PC-9 (cell line): ENCODE measurements at regions not wholly inside any gene's neighbourhood (a gene's known extent, or its start where the extent isn't known, plus 50 kb on each side); places are given as distances from the start of the nearest gene placed in this dataset.

Experiments
- BruUV-seq: library from RNA; stranded (reverse); fragments of 400-500 nt; replicated peaks from 2 replicates; lab custom pipeline; 2021; lab: Mats Ljungman, UMichigan
- CTCF ChIA-PET: fragments of 300-600 bp; sonication (Branson Sonifier 250); formaldehyde crosslinking; loops from one replicate; lab custom pipeline; 2022; ENCODE audit warnings: antibody characterized with exemption; lab: Charles Lee
- POLR2A ChIA-PET: fragments of 300-600 bp; sonication (Branson Sonifier 250); formaldehyde crosslinking; loops from one replicate; lab custom pipeline; 2022; ENCODE audit warnings: antibody characterized with exemption; ENCODE audit not compliant: unreplicated experiment; lab: Charles Lee
- DNase-seq, 2 experiments: peaks; one replicate each; pipeline versions ENCODE4 v3.0.0 to v3.0.0-alpha.2; 2015 to 2022; ENCODE audit warnings: mixed read lengths in 1 of 2
- H2AFZ ChIP-seq: fragments of 200-600 bp; sonication (generic); 2 replicates; pipeline ENCODE4 v1.8.1; 2017; ENCODE audit warnings: antibody characterized with exemption
- H3F3A ChIP-seq: fragments of 200-600 bp; sonication (generic); 2 replicates; pipeline ENCODE4 v1.8.1; 2017; ENCODE audit warnings: antibody characterized with exemption, mild to moderate bottlenecking, low read depth; ENCODE audit not compliant: insufficient read depth
- H3K27ac ChIP-seq: fragments of 200-600 bp; sonication (generic); 2 replicates; pipeline ENCODE4 v1.6.1; 2016; ENCODE audit warnings: mixed run types
- H3K27me3 ChIP-seq: fragments of 200-600 bp; sonication (generic); 2 replicates; pipeline ENCODE4 v1.6.1; 2016; ENCODE audit warnings: low read depth, mixed run types; ENCODE audit not compliant: insufficient read depth
- H3K36me3 ChIP-seq: fragments of 200-600 bp; sonication (generic); 2 replicates; pipeline ENCODE4 v1.6.1; 2016; ENCODE audit warnings: low read depth, mixed run types
- H3K4me1 ChIP-seq: fragments of 200-600 bp; sonication (generic); replicated peaks from 2 replicates; pipeline ENCODE4 v1.6.1; 2016; ENCODE audit warnings: mixed run types; ENCODE audit not compliant: insufficient read depth
- H3K4me2 ChIP-seq: fragments of 200-600 bp; sonication (generic); 2 replicates; pipeline ENCODE4 v1.6.1; 2017; ENCODE audit warnings: mixed run types
- H3K4me3 ChIP-seq: fragments of 200-600 bp; sonication (generic); 2 replicates; pipeline ENCODE4 v1.6.1; 2016; ENCODE audit warnings: mixed run types
- H3K79me2 ChIP-seq: fragments of 200-600 bp; sonication (generic); 2 replicates; pipeline ENCODE4 v1.6.1; 2017; ENCODE audit warnings: low read depth, mixed run types
- H3K9me2 ChIP-seq: fragments of 200-600 bp; sonication (generic); 2 replicates; pipeline ENCODE4 v1.8.1; 2017; ENCODE audit warnings: mild to moderate bottlenecking; ENCODE audit not compliant: insufficient read depth
- H3K9me3 ChIP-seq: fragments of 200-600 bp; sonication (generic); 2 replicates; pipeline ENCODE4 v1.8.1; 2016; ENCODE audit warnings: low read depth; ENCODE audit not compliant: insufficient read depth
- H4K20me1 ChIP-seq: fragments of 200-600 bp; sonication (generic); 2 replicates; pipeline ENCODE4 v1.8.1; 2017; ENCODE audit not compliant: insufficient read depth
- EZH2 ChIP-seq: fragments of 200-600 bp; sonication (generic); IDR thresholded peaks from 2 replicates; pipeline ENCODE4 v1.8.0; 2017; ENCODE audit warnings: antibody characterized with exemption, low read depth
- intact Hi-C: fragments of 100-400 bp; cut with micrococcal nuclease; formaldehyde crosslinking; loops from one replicate; pipeline ENCODE4 v1.10.0; 2022; ENCODE audit not compliant: unreplicated experiment
- TF ChIP-seq, protein P1 (sequence below): fragments of 200-600 bp; sonication (generic); conservative IDR thresholded peaks from 2 replicates; pipeline ENCODE4 v1.6.1; 2017; ENCODE audit warnings: mixed run types, antibody characterized with exemption, mild to moderate bottlenecking, moderate library complexity

DNA sequence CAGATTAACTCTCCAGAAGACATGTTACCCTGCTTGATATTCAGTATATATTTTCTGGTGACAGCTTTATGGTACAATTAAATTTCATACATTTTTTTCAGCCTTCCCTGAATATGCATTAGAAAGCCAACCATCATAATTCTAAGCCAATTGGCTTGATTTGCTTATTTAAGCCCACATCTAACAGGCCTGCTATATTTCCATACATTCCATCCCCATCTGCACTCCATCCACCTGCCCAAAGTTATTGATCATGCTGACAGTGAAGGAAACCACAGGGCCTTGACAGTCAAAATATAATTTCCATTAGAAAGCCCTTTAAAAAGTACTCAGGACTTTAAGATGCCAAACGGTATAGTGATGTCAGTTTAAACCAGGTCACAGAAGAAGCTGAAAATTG is 164.3 kb downstream of the GXYLT1 start:
- Histone ChIP-seq H3K9me2 (no peaks in the 10 kb centered on the region), H3K27ac (no peak overlapping the region), H4K20me1 (no peaks in the 10 kb centered on the region), H3K9me3 (no peaks in the 10 kb centered on the region), H3F3A (no peaks in the 10 kb centered on the region), H2AFZ (no peak overlapping the region), H3K36me3 (no peaks in the 10 kb centered on the region), H3K4me3 (no peak overlapping the region), H3K79me2 (no peaks in the 10 kb centered on the region), H3K4me2 (no peak overlapping the region), H3K4me1 (no peaks in the 10 kb centered on the region), H3K27me3 (no peaks in the 10 kb centered on the region)
- intact Hi-C loops, result no loop called here
- ChIA-PET CTCF (no interaction called here), POLR2A (no interaction called here)
- TF ChIP-seq, protein P1, sequence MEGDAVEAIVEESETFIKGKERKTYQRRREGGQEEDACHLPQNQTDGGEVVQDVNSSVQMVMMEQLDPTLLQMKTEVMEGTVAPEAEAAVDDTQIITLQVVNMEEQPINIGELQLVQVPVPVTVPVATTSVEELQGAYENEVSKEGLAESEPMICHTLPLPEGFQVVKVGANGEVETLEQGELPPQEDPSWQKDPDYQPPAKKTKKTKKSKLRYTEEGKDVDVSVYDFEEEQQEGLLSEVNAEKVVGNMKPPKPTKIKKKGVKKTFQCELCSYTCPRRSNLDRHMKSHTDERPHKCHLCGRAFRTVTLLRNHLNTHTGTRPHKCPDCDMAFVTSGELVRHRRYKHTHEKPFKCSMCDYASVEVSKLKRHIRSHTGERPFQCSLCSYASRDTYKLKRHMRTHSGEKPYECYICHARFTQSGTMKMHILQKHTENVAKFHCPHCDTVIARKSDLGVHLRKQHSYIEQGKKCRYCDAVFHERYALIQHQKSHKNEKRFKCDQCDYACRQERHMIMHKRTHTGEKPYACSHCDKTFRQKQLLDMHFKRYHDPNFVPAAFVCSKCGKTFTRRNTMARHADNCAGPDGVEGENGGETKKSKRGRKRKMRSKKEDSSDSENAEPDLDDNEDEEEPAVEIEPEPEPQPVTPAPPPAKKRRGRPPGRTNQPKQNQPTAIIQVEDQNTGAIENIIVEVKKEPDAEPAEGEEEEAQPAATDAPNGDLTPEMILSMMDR, result no peak
- no peak for TF ChIP-seq EZH2
- DNase-seq, result no peak
- no TSS peak for BruUV-seq

DNA sequence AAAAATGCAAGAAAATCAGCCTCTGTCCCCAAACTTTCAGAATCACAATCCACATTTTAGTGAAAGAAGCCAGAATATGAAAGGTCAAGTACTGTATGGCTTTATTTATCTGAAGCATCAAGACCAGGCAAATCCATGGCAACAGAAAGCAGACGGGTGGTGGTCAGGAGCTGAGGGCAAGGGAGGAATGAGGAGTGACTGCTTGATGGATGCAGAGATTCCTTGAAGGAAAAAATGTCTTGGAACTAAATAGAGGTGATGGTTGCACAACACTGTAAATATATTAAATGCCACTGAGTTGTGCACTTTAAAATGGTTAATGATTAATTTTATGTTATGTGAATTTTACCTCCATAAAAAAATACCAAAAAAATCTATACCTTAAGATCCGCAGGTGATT is 165.1 kb downstream of the GXYLT1 start:
- Histone ChIP-seq H4K20me1 (no peaks in the 10 kb centered on the region), H2AFZ (no peak overlapping the region)

DNA sequence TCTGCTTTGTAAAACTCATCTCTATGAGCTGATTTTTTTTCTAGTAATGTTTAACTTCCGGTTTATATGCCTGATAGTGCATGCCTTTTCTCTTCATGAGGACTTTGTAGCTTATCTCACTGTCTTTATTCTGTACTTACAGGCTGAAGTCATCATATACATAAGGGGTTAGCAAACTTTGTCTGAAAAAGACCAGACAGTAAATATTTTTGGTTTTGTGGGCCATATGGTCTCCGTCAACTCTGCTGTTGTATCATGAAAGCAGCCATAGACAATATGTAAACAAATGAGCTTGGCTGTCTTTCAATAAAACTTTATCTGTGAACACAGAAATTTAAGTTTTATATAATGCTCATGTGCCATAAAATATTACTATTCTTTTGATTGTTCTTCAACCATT is 172.1 kb downstream of the GXYLT1 start:
- Histone ChIP-seq H3K9me3 (no peaks in the 10 kb centered on the region), H3F3A (no peaks in the 10 kb centered on the region), H4K20me1 (no peaks in the 10 kb centered on the region), H3K9me2 (no peaks in the 10 kb centered on the region), H3K4me2 (no peak overlapping the region), H3K4me3 (no peak overlapping the region), H3K79me2 (no peaks in the 10 kb centered on the region), H3K4me1 (no peaks in the 10 kb centered on the region), H2AFZ (no peak overlapping the region), H3K27ac (no peak overlapping the region), H3K27me3 (no peaks in the 10 kb centered on the region), H3K36me3 (no peaks in the 10 kb centered on the region)
- intact Hi-C loops, result no loop called here
- TF ChIP-seq, protein P1, result no peak
- no peak for TF ChIP-seq EZH2
- ChIA-PET CTCF (no interaction called here), POLR2A (no interaction called here)
- BruUV-seq, result no TSS peak
- DNase-seq, result no peak

More for the DNA sequence above, 165.1 kb downstream of the GXYLT1 start:
- Histone ChIP-seq H3K9me3 (no peaks in the 10 kb centered on the region), H3K27me3 (no peaks in the 10 kb centered on the region), H3K4me1 (no peaks in the 10 kb centered on the region), H3K4me3 (no peak overlapping the region), H3K36me3 (no peaks in the 10 kb centered on the region), H3K4me2 (no peak overlapping the region), H3K9me2 (no peaks in the 10 kb centered on the region), H3K27ac (no peak overlapping the region), H3K79me2 (no peaks in the 10 kb centered on the region), H3F3A (no peaks in the 10 kb centered on the region)
- CTCF ChIA-PET, result no interaction called here
- DNase-seq, result no peak
- TF ChIP-seq, protein P1, result no peak
- TF ChIP-seq EZH2, result no peak
- POLR2A ChIA-PET, result no interaction called here
- no TSS peak for BruUV-seq
- intact Hi-C loops, result no loop called here
